Breast epithelium (tissue), 4 donors: ENCODE measurements at regions not wholly inside any gene's neighbourhood (a gene's known extent, or its start where the extent isn't known, plus 50 kb on each side); places are given as distances from the start of the nearest gene placed in this dataset.
"Not testable (repeated sequence)": the region's sequence is repeated elsewhere in the genome, so short reads cannot be mapped to it uniquely, and the experiment has no call there.

Experiments
- DNase-seq, 2 donors: peaks; one replicate each; pipeline ENCODE4 v3.0.0-alpha.2; 2019; ENCODE audit warnings: low spot score in 2 of 2
- H3K27ac ChIP-seq, 2 donors: fragments of 200-600 bp; sonication (generic) in 1 of 2; one replicate each; pipeline ENCODE4 v1.5.1; 2016 to 2019; ENCODE audit warnings: mild to moderate bottlenecking in 1 of 2
- H3K27me3 ChIP-seq, 2 donors: fragments of 200-600 bp; sonication (generic) in 1 of 2; one replicate each; pipeline versions ENCODE4 v1.5.1 to v1.6.0; 2017 to 2019; ENCODE audit warnings: control low read depth in 1 of 2, mild to moderate bottlenecking in 1 of 2
- H3K36me3 ChIP-seq: fragments of 200-600 bp; one replicate; pipeline ENCODE4 v1.5.1; 2019
- H3K4me1 ChIP-seq, 2 donors: fragments of 200-600 bp; sonication (generic); one replicate each; pipeline ENCODE4 v1.5.1; 2016 to 2019; ENCODE audit warnings: control low read depth in 1 of 2
- H3K4me3 ChIP-seq, 3 donors: fragments of 200-600 bp; sonication (generic); 1 replicate in 2 of 3; 2 replicates in 1 of 3; pipeline ENCODE4 v1.5.1; 2016 to 2019; ENCODE audit warnings: mild to moderate bottlenecking in 3 of 3, moderate library complexity in 2 of 3
- H3K9me3 ChIP-seq, 2 donors: fragments of 200-600 bp; sonication (generic) in 1 of 2; one replicate each; pipeline ENCODE4 v1.5.1; 2016 to 2019; ENCODE audit warnings: control low read depth in 1 of 2
- CTCF ChIP-seq, 3 donors: fragments of 450-650 bp; IDR thresholded peaks; one replicate each; pipeline ENCODE4 v1.5.1; 2016 to 2017; ENCODE audit warnings: antibody characterized with exemption in 3 of 3, mild to moderate bottlenecking in 3 of 3, moderate library complexity in 3 of 3
- POLR2A ChIP-seq: fragments of 450-650 bp; IDR thresholded peaks from one replicate; pipeline ENCODE4 v1.6.1; 2016; ENCODE audit warnings: antibody characterized with exemption, mild to moderate bottlenecking, moderate library complexity
- POLR2AphosphoS5 ChIP-seq, 3 donors: sonication (generic); formaldehyde crosslinking; IDR thresholded peaks; one replicate each; pipeline ENCODE4 v1.6.1; 2017; ENCODE audit warnings: antibody characterized with exemption in 3 of 3
- intact Hi-C: fragments of 100-400 bp; cut with DNase I; formaldehyde crosslinking; loops from one replicate; pipeline ENCODE4 v1.15.1; 2023; ENCODE audit warnings: low total_unique reads

- no peak overlapping the region for H3K4me3 ChIP-seq
- H3K4me1 ChIP-seq, result peaks cover 5 to 6% of the 10 kb centered on the region in 2 donors
- no peaks in the 10 kb centered on the region for H3K36me3 ChIP-seq
- intact Hi-C loops, result no loop called here
- no peaks in the 10 kb centered on the region for H3K9me3 ChIP-seq
- TF ChIP-seq POLR2A (no peak), POLR2AphosphoS5 (IDR thresholded peaks at IDR 0.05) (no peak)
- DNase-seq, result peak in 1 of 2 donors; percentile 40
- H3K27me3 ChIP-seq, result no peaks in the 10 kb centered on the region
- peak overlapping the region; percentile 74 for H3K27ac ChIP-seq
Measured at GRCh38 chr3:197366301-197367044, 68.1 kb upstream of the DLG1 start.

GRCh38 chr3:197365586-197365985, 67.2 kb upstream of the DLG1 start:
- Histone ChIP-seq H3K4me3 (no peak overlapping the region), H3K27ac (no peak overlapping the region), H3K9me3 (peaks cover 0 to 1% of the 10 kb centered on the region in 2 donors), H3K27me3 (no peaks in the 10 kb centered on the region), H3K36me3 (no peaks in the 10 kb centered on the region), H3K4me1 (peaks cover 5 to 6% of the 10 kb centered on the region in 2 donors)
- no peak for DNase-seq
- TF ChIP-seq POLR2A, result no peak
- TF ChIP-seq CTCF (IDR thresholded peaks at IDR 0.05), result no peak
- intact Hi-C loops, result no loop called here

- intact Hi-C loops, result no loop called here
- H3K4me1 ChIP-seq, result peaks cover 5 to 6% of the 10 kb centered on the region in 2 donors
- no peak for DNase-seq
- H3K27ac ChIP-seq, result no peak overlapping the region
- no peaks in the 10 kb centered on the region for H3K36me3 ChIP-seq
- no peak overlapping the region for H3K4me3 ChIP-seq
- H3K27me3 ChIP-seq, result no peaks in the 10 kb centered on the region
- TF ChIP-seq CTCF (IDR thresholded peaks at IDR 0.05), result no peak
- TF ChIP-seq POLR2AphosphoS5 (IDR thresholded peaks at IDR 0.05), result no peak
- H3K9me3 ChIP-seq, result peaks cover 4 to 8% of the 10 kb centered on the region in 2 donors
Measured at GRCh38 chr3:197364410-197365071, 66.1 kb upstream of the DLG1 start.

DNA sequence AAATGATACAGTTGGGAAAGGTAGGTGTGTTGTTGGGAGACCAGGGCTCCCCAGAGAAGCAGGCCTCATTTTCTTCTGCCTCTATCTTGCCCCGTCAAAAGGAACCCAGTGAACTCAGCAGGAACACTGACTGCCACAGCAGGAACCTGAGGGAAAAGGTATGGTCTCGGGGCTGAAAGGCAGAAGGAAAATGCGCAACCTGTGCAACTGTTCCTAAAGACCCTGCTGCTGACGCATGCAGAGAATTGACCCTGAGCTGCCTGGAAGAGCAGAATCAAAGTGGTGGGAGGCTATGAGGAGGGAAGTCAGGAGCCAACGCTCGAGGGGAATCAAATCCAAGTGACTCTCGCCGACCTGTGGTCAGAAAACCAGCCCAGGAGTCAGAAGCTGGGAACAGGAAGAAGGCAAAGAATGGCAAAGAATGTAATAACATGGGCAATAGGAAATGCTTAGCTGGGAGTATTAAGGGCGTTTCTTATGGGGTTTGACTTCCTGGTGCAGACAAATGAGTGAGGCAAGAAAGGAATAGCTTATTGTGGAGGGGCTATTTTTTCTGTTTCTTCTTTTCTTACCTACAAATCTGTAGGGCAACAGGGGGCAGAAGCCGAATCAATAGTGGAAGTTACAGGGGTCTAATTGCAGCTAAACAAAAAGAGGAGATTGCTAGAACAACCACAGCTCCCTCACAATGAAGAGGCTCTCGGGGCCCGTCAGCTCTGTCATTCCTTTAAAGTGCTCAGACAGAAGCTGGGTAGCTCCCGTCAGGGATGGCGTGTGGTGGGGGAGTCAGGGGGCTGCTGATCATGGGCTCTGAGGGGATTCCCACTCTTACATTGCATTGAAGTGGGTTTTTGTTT, 65.4 kb upstream of the DLG1 start:
- peak in 1 of 2 donors; percentile 1 for DNase-seq
- H3K27me3 ChIP-seq, result no peaks in the 10 kb centered on the region
- peaks cover 5 to 6% of the 10 kb centered on the region in 2 donors for H3K4me1 ChIP-seq
- no peaks in the 10 kb centered on the region for H3K36me3 ChIP-seq
- no peak overlapping the region for H3K4me3 ChIP-seq
- peaks cover 4 to 8% of the 10 kb centered on the region in 2 donors for H3K9me3 ChIP-seq
- intact Hi-C loops, result no loop called here
- TF ChIP-seq POLR2AphosphoS5 (IDR thresholded peaks at IDR 0.05), result no peak
- TF ChIP-seq POLR2A, result no peak
- TF ChIP-seq CTCF (IDR thresholded peaks at IDR 0.05), result no peak
- no peak overlapping the region for H3K27ac ChIP-seq

DNA sequence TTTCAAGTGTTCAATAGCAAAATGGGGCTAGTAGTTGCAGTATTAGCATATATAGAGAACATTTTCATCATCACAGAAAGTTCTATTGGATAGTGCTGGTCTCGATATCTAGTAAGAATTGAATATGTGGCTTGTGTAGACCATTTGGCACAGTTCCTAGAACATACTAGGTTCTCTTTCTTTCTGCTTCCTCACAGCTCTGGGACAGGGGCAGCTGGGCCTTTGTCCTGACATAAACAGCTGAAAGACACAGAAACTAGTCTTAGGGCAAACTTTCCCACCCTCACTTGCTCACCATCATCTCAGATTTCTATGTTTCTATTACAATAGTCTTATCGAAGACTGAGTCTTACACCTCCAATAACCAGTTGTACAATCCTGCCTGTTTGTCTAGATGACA, 63.7 kb upstream of the DLG1 start:
- no peak for DNase-seq
- intact Hi-C loops, result no loop called here
- H3K27ac ChIP-seq, result no peak overlapping the region
- TF ChIP-seq POLR2AphosphoS5 (IDR thresholded peaks at IDR 0.05) (no peak), CTCF (IDR thresholded peaks at IDR 0.05) (no peak), POLR2A (no peak)
- no peaks in the 10 kb centered on the region for H3K36me3 ChIP-seq
- H3K9me3 ChIP-seq, result peaks cover 4 to 8% of the 10 kb centered on the region in 2 donors
- no peaks in the 10 kb centered on the region for H3K27me3 ChIP-seq
- H3K4me3 ChIP-seq, result no peak overlapping the region
- H3K4me1 ChIP-seq, result peaks cover 2 to 4% of the 10 kb centered on the region in 2 donors

DNA sequence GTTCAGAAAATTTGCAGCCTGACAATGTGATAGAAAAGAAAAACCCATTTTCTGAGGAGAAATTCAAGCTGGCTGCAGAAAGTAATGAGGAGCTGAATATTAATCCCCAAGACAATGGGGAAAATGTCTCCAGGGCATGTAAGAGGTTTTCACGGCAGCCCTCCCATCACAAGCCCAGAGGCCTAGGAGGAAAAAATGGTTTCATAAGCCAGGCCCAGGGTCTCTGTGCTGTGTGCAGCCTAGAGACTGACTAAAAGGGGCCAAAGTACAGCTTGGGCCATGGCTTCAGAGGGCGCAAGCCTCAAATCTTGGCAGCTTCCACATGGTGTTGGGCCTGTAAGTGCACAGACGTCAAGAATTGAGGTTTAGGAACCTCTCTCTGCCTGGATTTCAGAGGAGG, 61.7 kb upstream of the DLG1 start:
- intact Hi-C loops, H3K9me3 ChIP-seq, H3K27ac ChIP-seq, H3K4me3 ChIP-seq, H3K36me3 ChIP-seq, H3K4me1 ChIP-seq, DNase-seq, H3K27me3 ChIP-seq: not testable (repeated sequence)

GRCh38 chr3:197359476-197359875, 61.1 kb upstream of the DLG1 start:
- H3K4me3 ChIP-seq, H3K27ac ChIP-seq, H3K9me3 ChIP-seq, H3K36me3 ChIP-seq, H3K27me3 ChIP-seq, H3K4me1 ChIP-seq, DNase-seq: not testable (repeated sequence)
- intact Hi-C loops, result loop anchor here (1.0 kb wide), 1 partner anchor 19 kb away; no protein-coding TSS in a partner anchor
